Ovary (tissue), 7 donors: ENCODE measurements at regions not wholly inside any gene's neighbourhood (a gene's known extent, or its start where the extent isn't known, plus 50 kb on each side); places are given as distances from the start of the nearest gene placed in this dataset.

Experiments
- DNase-seq, 5 donors: peaks; one replicate each; pipeline ENCODE4 v3.0.0-alpha.2; 2019 to 2020
- H3K27ac ChIP-seq, 2 donors: fragments of 200-600 bp; one replicate each; pipeline versions ENCODE4 v1.5.1 to v1.8.0; 2019 to 2022
- H3K27me3 ChIP-seq: fragments of 200-600 bp; one replicate; pipeline ENCODE4 v1.8.0; 2022
- H3K36me3 ChIP-seq: fragments of 200-600 bp; sonication (generic); one replicate; pipeline ENCODE4 v1.5.1; 2019
- H3K4me1 ChIP-seq: one replicate; pipeline ENCODE4 v1.8.1; 2013; ENCODE audit warnings: mild to moderate bottlenecking, moderate library complexity; ENCODE audit not compliant: insufficient read depth
- H3K4me3 ChIP-seq: fragments of 200-600 bp; sonication (generic); one replicate; pipeline ENCODE4 v1.5.1; 2017
- H3K9me3 ChIP-seq, 2 donors: fragments of 200-600 bp in 1 of 2; sonication (generic) in 1 of 2; one replicate each; pipeline versions ENCODE4 v1.5.1 to v1.8.1; 2013 to 2019; ENCODE audit warnings: mild to moderate bottlenecking in 1 of 2, moderate library complexity in 1 of 2
- CTCF ChIP-seq, 3 donors: fragments of 450-650 bp in 2 of 3; fragments of 200-600 bp in 1 of 3; IDR thresholded peaks; one replicate each; pipeline versions ENCODE4 v1.5.1 to v1.8.0; 2016 to 2022; ENCODE audit warnings: antibody characterized with exemption in 3 of 3, mild to moderate bottlenecking in 1 of 3
- EP300 ChIP-seq: sonication (generic); formaldehyde crosslinking; IDR thresholded peaks from one replicate; pipeline ENCODE4 v1.6.1; 2017; ENCODE audit warnings: antibody characterized with exemption
- POLR2A ChIP-seq: fragments of 450-650 bp; IDR thresholded peaks from one replicate; pipeline ENCODE4 v1.6.1; 2017; ENCODE audit warnings: antibody characterized with exemption, mild to moderate bottlenecking, moderate library complexity
- WGBS, 3 donors: extraction: QIAGEN DNeasy Blood & Tissue Kit in 1 of 3; methylation state at CpG; one replicate each; pipeline versions ENCODE4 v1.1.5 to v1.1.7; 2013 to 2017; 5-methylcytosine and 5-hydroxymethylcytosine counted together
- intact Hi-C, 4 donors: fragments of 100-400 bp; cut with DNase I; formaldehyde crosslinking; loops; one replicate each; pipeline versions ENCODE4 v1.11.0 to v1.15.1; 2022 to 2023
- donor health status: DM: no; HTN: no; CAD: no; lungs with moderate emphysema.
- donor health status: DM: no; HTN: no; CAD: no.
- donor health status: Bipolar disorder and iron deficiency.
- donor health status: DM: no; HTN: no; CAD: no.
- donor health status: DM: yes; HTN: yes; CAD: no.

DNA sequence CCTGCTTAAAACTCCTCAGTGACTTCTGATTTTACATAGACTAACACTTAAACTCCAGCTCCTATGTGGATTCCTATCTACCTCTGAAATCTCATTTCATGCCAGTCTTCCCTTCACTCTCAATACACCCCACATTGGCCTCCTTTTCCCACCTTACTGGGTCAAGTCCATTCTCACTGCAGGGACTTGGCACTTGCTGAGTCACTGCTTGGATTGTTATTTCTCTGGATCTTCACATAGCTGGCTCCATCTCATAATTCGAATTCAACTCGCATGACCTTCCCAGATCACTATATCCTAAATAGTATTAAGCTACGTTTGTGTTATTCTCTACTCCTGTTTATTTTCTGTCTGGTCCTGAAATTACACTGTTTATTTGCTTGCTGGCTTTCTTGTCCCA lies 59.6 kb upstream of the FRMD4B start:
- Histone ChIP-seq H3K27ac (no peak overlapping the region), H3K4me3 (peak overlapping the region; percentile 33), H3K9me3 (no peaks in the 10 kb centered on the region), H3K36me3 (no peaks in the 10 kb centered on the region), H3K27me3 (no peaks in the 10 kb centered on the region), H3K4me1 (peaks cover 2% of the 10 kb centered on the region)
- intact Hi-C loops: no loop called here
- DNase-seq: no peak
- TF ChIP-seq CTCF (IDR thresholded peaks at IDR 0.05): no peak
- no peak for TF ChIP-seq POLR2A
- no peak for TF ChIP-seq EP300
- 23 to 35% (median 29%) methylated on average over 3 of the region's 3 CpGs for WGBS, 3 donors

DNA sequence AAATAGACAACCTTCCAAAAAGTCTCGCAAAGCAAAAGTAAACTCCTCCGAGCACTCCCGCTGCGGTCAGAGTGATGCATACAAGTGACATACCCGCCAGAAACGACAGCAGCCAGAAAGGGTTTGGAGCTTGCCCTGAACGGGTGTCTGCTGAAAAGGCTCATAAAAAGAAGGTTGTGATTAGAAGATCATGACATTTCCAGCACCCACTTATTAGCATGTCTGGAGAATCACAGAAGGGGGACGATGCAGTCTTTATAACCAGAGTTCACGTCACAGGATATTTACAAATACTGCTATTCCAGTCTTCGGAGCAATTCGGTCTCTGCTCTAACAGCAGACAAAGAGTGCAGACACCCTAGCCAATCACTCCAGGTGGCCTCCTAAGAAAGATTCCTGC lies 59.1 kb upstream of the FRMD4B start:
- TF ChIP-seq POLR2A: no peak
- no peak for TF ChIP-seq CTCF (IDR thresholded peaks at IDR 0.05)
- no peak for TF ChIP-seq EP300
- H3K4me1 ChIP-seq: peaks cover 2% of the 10 kb centered on the region
- peak in 1 of 5 donors; percentile 37 for DNase-seq
- intact Hi-C loops: no loop called here
- no peaks in the 10 kb centered on the region for H3K9me3 ChIP-seq
- no peaks in the 10 kb centered on the region for H3K36me3 ChIP-seq
- peak overlapping the region; percentile 33 for H3K4me3 ChIP-seq
- 10 to 21% (median 10%) methylated on average over 11 of the region's 11 CpGs for WGBS, 3 donors
- H3K27me3 ChIP-seq: no peaks in the 10 kb centered on the region
- no peak overlapping the region for H3K27ac ChIP-seq

- peaks cover 2% of the 10 kb centered on the region for H3K4me1 ChIP-seq
- no peaks in the 10 kb centered on the region for H3K9me3 ChIP-seq
- intact Hi-C loops: no loop called here
- no peak for TF ChIP-seq CTCF (IDR thresholded peaks at IDR 0.05)
- no peak for TF ChIP-seq EP300
- TF ChIP-seq POLR2A: no peak
- H3K27me3 ChIP-seq: no peaks in the 10 kb centered on the region
- H3K4me3 ChIP-seq: no peak overlapping the region
- DNase-seq: no peak
- H3K27ac ChIP-seq: no peak overlapping the region
- H3K36me3 ChIP-seq: no peaks in the 10 kb centered on the region
Observed at GRCh38 chr3:69443457-69443920, 57.6 kb upstream of the FRMD4B start.

DNA sequence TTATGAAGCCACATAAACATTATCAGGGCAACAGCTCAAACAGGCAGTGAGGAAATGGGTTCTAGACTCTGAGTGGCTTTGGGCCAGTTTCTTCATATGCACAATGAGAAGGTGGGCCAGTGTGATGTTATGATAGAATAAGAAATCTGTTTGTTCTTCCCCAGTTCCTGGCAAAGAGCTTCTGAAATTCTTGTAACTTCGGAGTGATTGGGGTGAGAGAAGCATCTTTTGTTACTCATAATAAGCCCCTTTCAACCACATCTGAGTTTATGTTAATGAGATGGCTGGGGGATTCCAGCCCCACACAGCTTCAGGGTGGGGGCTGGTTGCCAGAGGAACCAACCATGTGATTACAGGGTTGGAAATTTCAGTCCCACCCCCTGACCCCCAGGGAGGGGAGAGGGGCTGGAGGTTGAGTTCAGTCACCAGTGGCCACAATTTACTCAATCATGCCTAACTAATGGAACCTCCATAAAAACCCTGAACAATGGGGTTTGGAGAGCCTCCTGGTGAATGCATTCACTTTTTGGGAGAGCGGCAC lies 57.0 kb upstream of the FRMD4B start:
- Histone ChIP-seq H3K36me3 (no peaks in the 10 kb centered on the region), H3K4me1 (peaks cover 2% of the 10 kb centered on the region), H3K27ac (no peak overlapping the region), H3K9me3 (no peaks in the 10 kb centered on the region), H3K4me3 (no peak overlapping the region), H3K27me3 (no peaks in the 10 kb centered on the region)
- DNase-seq: no peak
- intact Hi-C loops: no loop called here
- 64 to 74% (median 69%) methylated on average over 2 of the region's 2 CpGs for WGBS, 3 donors
- TF ChIP-seq EP300: no peak
- no peak for TF ChIP-seq CTCF (IDR thresholded peaks at IDR 0.05)
- TF ChIP-seq POLR2A: no peak
